GM18517 (cell line): ENCODE measurements at regions not wholly inside any gene's neighbourhood (a gene's known extent, or its start where the extent isn't known, plus 50 kb on each side); places are given as distances from the start of the nearest gene placed in this dataset.

Source experiments
- ATAC-seq: cut with Tn5 transposase; IDR thresholded peaks from one replicate; pipeline ENCODE4 v1.9.1; 2021; ENCODE audit warnings: mild to moderate bottlenecking, moderate library complexity; ENCODE audit not compliant: unreplicated experiment

GRCh38 chr4:44861756-44862155, 135.4 kb upstream of the GNPDA2 start:
- no peak for ATAC-seq

GRCh38 chr4:44859477-44859876, 133.1 kb upstream of the GNPDA2 start:
- ATAC-seq: no peak

- ATAC-seq: no peak
Observed at GRCh38 chr4:44848466-44848865, 122.1 kb upstream of the GNPDA2 start.

- no peak for ATAC-seq
Observed at GRCh38 chr4:44845993-44846392, 119.6 kb upstream of the GNPDA2 start.

GRCh38 chr4:44845309-44845708, 119.0 kb upstream of the GNPDA2 start:
- ATAC-seq: no peak

- no peak for ATAC-seq
Observed at GRCh38 chr4:44842531-44842930, 116.2 kb upstream of the GNPDA2 start.

GRCh38 chr4:44817930-44818329, 91.6 kb upstream of the GNPDA2 start:
- ATAC-seq: no peak

GRCh38 chr4:44806071-44806470, 79.7 kb upstream of the GNPDA2 start:
- ATAC-seq: no peak

GRCh38 chr4:44804301-44804700, 77.9 kb upstream of the GNPDA2 start:
- ATAC-seq: no peak

GRCh38 chr4:44801384-44801783, 75.0 kb upstream of the GNPDA2 start:
- ATAC-seq: no peak

GRCh38 chr4:44791831-44792230, 65.5 kb upstream of the GNPDA2 start:
- no peak for ATAC-seq

- no peak for ATAC-seq
Observed at GRCh38 chr4:44777115-44777514, 50.8 kb upstream of the GNPDA2 start.
